ENCODE measurements at regions not wholly inside any gene's neighbourhood (a gene's known extent, or its start where the extent isn't known, plus 50 kb on each side); places are given as distances from the start of the nearest gene placed in this dataset.
"Not testable (repeated sequence)": the region's sequence is repeated elsewhere in the genome, so short reads cannot be mapped to it uniquely, and the experiment has no call there.

- H3K27ac Mint-ChIP-seq, result no peak overlapping the region
- H3K27me3 Mint-ChIP-seq, result no peaks in the 10 kb centered on the region
- DNase-seq (no peak), ATAC-seq (no peak)
- H3K4me1 Mint-ChIP-seq, result peaks cover 5% of the 10 kb centered on the region
- no peaks in the 10 kb centered on the region for H3K9me3 ChIP-seq (ENCODE audit: control insufficient read depth, low read length, poor library complexity, severe bottlenecking)
- no peak overlapping the region for H3K4me3 Mint-ChIP-seq
- no peaks in the 10 kb centered on the region for H3K36me3 Mint-ChIP-seq (ENCODE audit: low read depth)
Measured at GRCh38 chr1:182304218-182304617, 87.4 kb downstream of the GLUL start.

- DNase-seq (no peak), ATAC-seq (no peak)
- Mint-ChIP-seq H3K4me1 (peaks cover 5% of the 10 kb centered on the region), H3K27ac (no peak overlapping the region), H3K27me3 (no peaks in the 10 kb centered on the region), H3K4me3 (no peak overlapping the region), H3K36me3 (ENCODE audit: low read depth) (no peaks in the 10 kb centered on the region)
- no peaks in the 10 kb centered on the region for H3K9me3 ChIP-seq (ENCODE audit: control insufficient read depth, low read length, poor library complexity, severe bottlenecking)
Measured at GRCh38 chr1:182303778-182304177, 87.8 kb downstream of the GLUL start.

- Mint-ChIP-seq H3K27me3 (peaks cover 9% of the 10 kb centered on the region), H3K4me3 (no peak overlapping the region), H3K4me1 (peaks cover 5% of the 10 kb centered on the region), H3K36me3 (ENCODE audit: low read depth) (no peaks in the 10 kb centered on the region), H3K27ac (no peak overlapping the region)
- ATAC-seq (no peak), DNase-seq (no peak)
- no peaks in the 10 kb centered on the region for H3K9me3 ChIP-seq (ENCODE audit: control insufficient read depth, low read length, poor library complexity, severe bottlenecking)
Measured at GRCh38 chr1:182301467-182302198, 90.0 kb downstream of the GLUL start.

GRCh38 chr1:182301026-182301436 is 90.6 kb downstream of the GLUL start:
- H3K9me3 ChIP-seq (ENCODE audit: control insufficient read depth, low read length, poor library complexity, severe bottlenecking), result no peaks in the 10 kb centered on the region
- ATAC-seq (no peak), DNase-seq (no peak)
- no peak overlapping the region for H3K27ac Mint-ChIP-seq
- no peaks in the 10 kb centered on the region for H3K36me3 Mint-ChIP-seq (ENCODE audit: low read depth)
- H3K4me1 Mint-ChIP-seq, result peaks cover 5% of the 10 kb centered on the region
- no peak overlapping the region for H3K4me3 Mint-ChIP-seq
- H3K27me3 Mint-ChIP-seq, result peaks cover 9% of the 10 kb centered on the region

- no peak overlapping the region for H3K27ac Mint-ChIP-seq
- no peaks in the 10 kb centered on the region for H3K9me3 ChIP-seq (ENCODE audit: control insufficient read depth, low read length, poor library complexity, severe bottlenecking)
- H3K36me3 Mint-ChIP-seq (ENCODE audit: low read depth), result no peaks in the 10 kb centered on the region
- no peak for ATAC-seq
- peaks cover 9% of the 10 kb centered on the region for H3K27me3 Mint-ChIP-seq
- H3K4me1 Mint-ChIP-seq, result peaks cover 8% of the 10 kb centered on the region
- DNase-seq, result no peak
- no peak overlapping the region for H3K4me3 Mint-ChIP-seq
Measured at GRCh38 chr1:182299728-182300616, 91.6 kb downstream of the GLUL start.

- not testable (repeated sequence) for ATAC-seq; H3K27me3 Mint-ChIP-seq; DNase-seq; H3K4me1 Mint-ChIP-seq; H3K27ac Mint-ChIP-seq; H3K36me3 Mint-ChIP-seq (ENCODE audit: low read depth); H3K4me3 Mint-ChIP-seq; H3K9me3 ChIP-seq (ENCODE audit: control insufficient read depth, low read length, poor library complexity, severe bottlenecking)
Measured at GRCh38 chr1:182299054-182299727, 92.4 kb downstream of the GLUL start.

- no peaks in the 10 kb centered on the region for H3K9me3 ChIP-seq (ENCODE audit: control insufficient read depth, low read length, poor library complexity, severe bottlenecking)
- Mint-ChIP-seq H3K27ac (no peak overlapping the region), H3K4me1 (peaks cover 7% of the 10 kb centered on the region), H3K36me3 (ENCODE audit: low read depth) (peaks cover 4% of the 10 kb centered on the region), H3K4me3 (no peak overlapping the region), H3K27me3 (peaks cover 9% of the 10 kb centered on the region)
- DNase-seq (no peak), ATAC-seq (no peak)
Measured at GRCh38 chr1:182297335-182297734, 94.3 kb downstream of the GLUL start.

GRCh38 chr1:182295697-182296096 is 95.9 kb downstream of the GLUL start:
- Mint-ChIP-seq H3K36me3 (ENCODE audit: low read depth) (peaks cover 4% of the 10 kb centered on the region), H3K27ac (no peak overlapping the region), H3K4me3 (no peak overlapping the region), H3K4me1 (peaks cover 3% of the 10 kb centered on the region), H3K27me3 (peaks cover 9% of the 10 kb centered on the region)
- DNase-seq (no peak), ATAC-seq (no peak)
- H3K9me3 ChIP-seq (ENCODE audit: control insufficient read depth, low read length, poor library complexity, severe bottlenecking), result no peaks in the 10 kb centered on the region

- H3K27ac Mint-ChIP-seq, result no peak overlapping the region
- DNase-seq (no peak), ATAC-seq (no peak)
- H3K4me3 Mint-ChIP-seq, result no peak overlapping the region
- H3K36me3 Mint-ChIP-seq (ENCODE audit: low read depth), result peaks cover 4% of the 10 kb centered on the region
- H3K27me3 Mint-ChIP-seq, result peaks cover 9% of the 10 kb centered on the region
- no peaks in the 10 kb centered on the region for H3K9me3 ChIP-seq (ENCODE audit: control insufficient read depth, low read length, poor library complexity, severe bottlenecking)
- peaks cover 3% of the 10 kb centered on the region for H3K4me1 Mint-ChIP-seq
Measured at GRCh38 chr1:182293119-182293589, 98.4 kb downstream of the GLUL start.

GRCh38 chr1:182292193-182292741 is 99.3 kb downstream of the GLUL start:
- H3K4me1 Mint-ChIP-seq, result peaks cover 3% of the 10 kb centered on the region
- no peak for DNase-seq
- peaks cover 6% of the 10 kb centered on the region for H3K27me3 Mint-ChIP-seq

GRCh38 chr1:182291584-182292192 is 99.9 kb downstream of the GLUL start:
- Mint-ChIP-seq H3K4me1 (peaks cover 3% of the 10 kb centered on the region), H3K27ac (no peak overlapping the region), H3K36me3 (ENCODE audit: low read depth) (peaks cover 4% of the 10 kb centered on the region), H3K27me3 (peaks cover under 1% of the 10 kb centered on the region), H3K4me3 (no peak overlapping the region)
- DNase-seq (no peak), ATAC-seq (no peak)
- no peaks in the 10 kb centered on the region for H3K9me3 ChIP-seq (ENCODE audit: control insufficient read depth, low read length, poor library complexity, severe bottlenecking)

More at GRCh38 chr1:182292193-182292741, 99.3 kb downstream of the GLUL start:
- H3K27ac Mint-ChIP-seq, result no peak overlapping the region
- peaks cover 4% of the 10 kb centered on the region for H3K36me3 Mint-ChIP-seq (ENCODE audit: low read depth)
- no peak overlapping the region for H3K4me3 Mint-ChIP-seq
- no peaks in the 10 kb centered on the region for H3K9me3 ChIP-seq (ENCODE audit: control insufficient read depth, low read length, poor library complexity, severe bottlenecking)
- no peak for ATAC-seq

- no peak for ATAC-seq
- Mint-ChIP-seq H3K27me3 (no peaks in the 10 kb centered on the region), H3K36me3 (ENCODE audit: low read depth) (peaks cover 2% of the 10 kb centered on the region), H3K27ac (peak overlapping the region; percentile 2), H3K4me3 (no peak overlapping the region), H3K4me1 (peaks cover 4% of the 10 kb centered on the region)
- DNase-seq, result no peak
- H3K9me3 ChIP-seq (ENCODE audit: control insufficient read depth, low read length, poor library complexity, severe bottlenecking), result no peaks in the 10 kb centered on the region
Measured at GRCh38 chr1:182288749-182289604, 102.6 kb downstream of the GLUL start.

Measured in T-helper 17 cell (primary cell).